Lung (tissue), 11 donors: ENCODE measurements at regions not wholly inside any gene's neighbourhood (a gene's known extent, or its start where the extent isn't known, plus 50 kb on each side); places are given as distances from the start of the nearest gene placed in this dataset.

Experiments used
- ATAC-seq: fragments of 200-7000 bp; cut with Tn5 transposase; one replicate; pipeline ENCODE4 v1.9.1; 2020; ENCODE audit warnings: moderate number of reproducible peaks; ENCODE audit not compliant: insufficient read depth, low FRiP score
- DNase-seq, 3 donors: peaks; one replicate each; pipeline ENCODE4 v3.0.0-alpha.2; 2013 to 2017
- H3K27ac ChIP-seq, 2 donors: one replicate each; pipeline ENCODE4 v1.5.1; 2013; ENCODE audit warnings: mild to moderate bottlenecking in 2 of 2, moderate library complexity in 2 of 2, control low read depth in 1 of 2, inconsistent platforms in 1 of 2, low read depth in 1 of 2, low read length in 1 of 2
- H3K27me3 ChIP-seq, 3 donors: one replicate each; pipeline ENCODE4 v1.5.1; 2013; ENCODE audit warnings: low read length in 2 of 3; ENCODE audit not compliant: control insufficient read depth in 3 of 3, insufficient read depth in 3 of 3
- H3K36me3 ChIP-seq, 4 donors: one replicate each; pipeline ENCODE4 v1.5.1; 2013; ENCODE audit warnings: low read length in 4 of 4, mild to moderate bottlenecking in 1 of 4, moderate library complexity in 1 of 4; ENCODE audit not compliant: control insufficient read depth in 4 of 4, insufficient read depth in 4 of 4
- H3K4me1 ChIP-seq, 5 donors: one replicate each; pipeline ENCODE4 v1.5.1; 2013; ENCODE audit warnings: low read length in 5 of 5, mild to moderate bottlenecking in 2 of 5, moderate library complexity in 1 of 5; ENCODE audit not compliant: control insufficient read depth in 5 of 5, insufficient read depth in 5 of 5
- H3K4me3 ChIP-seq: one replicate; pipeline ENCODE4 v1.5.1; 2013; ENCODE audit warnings: mild to moderate bottlenecking, control low read depth, moderate library complexity
- H3K9ac ChIP-seq, 2 donors: one replicate each; pipeline ENCODE4 v1.5.1; 2013; ENCODE audit warnings: low read length in 2 of 2, control low read depth in 1 of 2; ENCODE audit not compliant: insufficient read depth in 1 of 2
- H3K9me3 ChIP-seq, 4 donors: one replicate each; pipeline ENCODE4 v1.5.1; 2013; ENCODE audit warnings: low read length in 3 of 4, mild to moderate bottlenecking in 1 of 4, moderate library complexity in 1 of 4; ENCODE audit not compliant: control insufficient read depth in 4 of 4, insufficient read depth in 3 of 4
- WGBS, 2 donors: extraction: QIAGEN DNeasy Blood & Tissue Kit; methylation state at CpG; one replicate each; pipeline ENCODE4 v1.1.7; 2013; 5-methylcytosine and 5-hydroxymethylcytosine counted together
- TF ChIP-seq, protein P1 (sequence below): IDR thresholded peaks from 2 replicates; pipeline ENCODE4 v1.5.1; 2012; ENCODE audit warnings: mild to moderate bottlenecking; ENCODE audit errors: control extremely low read depth, extremely low read depth
- donor health status: control.
- donor health status: control.
- donor health status: Bipolar disorder and iron deficiency.
- donor health status: healthy.
- donor health status: DM: yes; HTN: yes; CAD: no.

DNA sequence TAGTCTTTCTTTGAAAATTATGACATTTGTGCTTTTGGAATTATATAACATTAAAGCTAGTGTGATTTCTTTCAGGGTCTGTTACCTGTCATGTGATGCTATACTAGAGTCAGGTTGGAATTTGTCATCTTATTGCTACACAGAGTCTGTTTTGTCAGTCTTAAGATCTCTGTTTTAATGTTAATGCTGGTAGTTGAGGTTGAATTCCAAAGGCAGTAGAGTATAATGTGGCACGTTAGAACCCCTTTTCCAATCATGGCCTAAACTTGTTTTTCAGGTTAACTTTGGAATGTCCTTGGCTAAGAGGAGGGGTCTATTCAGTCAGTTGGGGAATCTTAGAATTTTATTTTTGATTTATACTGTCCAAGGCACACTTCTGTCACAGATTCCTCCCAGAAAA lies 258.5 kb downstream of the PABPC4L start:
- H3K27me3 ChIP-seq, result no peaks in the 10 kb centered on the region
- ATAC-seq (no peak), DNase-seq (no peak)
- H3K4me3 ChIP-seq, result no peak overlapping the region
- no peaks in the 10 kb centered on the region for H3K4me1 ChIP-seq
- no peak overlapping the region for H3K9ac ChIP-seq
- no peaks in the 10 kb centered on the region for H3K36me3 ChIP-seq
- TF ChIP-seq, protein P1, sequence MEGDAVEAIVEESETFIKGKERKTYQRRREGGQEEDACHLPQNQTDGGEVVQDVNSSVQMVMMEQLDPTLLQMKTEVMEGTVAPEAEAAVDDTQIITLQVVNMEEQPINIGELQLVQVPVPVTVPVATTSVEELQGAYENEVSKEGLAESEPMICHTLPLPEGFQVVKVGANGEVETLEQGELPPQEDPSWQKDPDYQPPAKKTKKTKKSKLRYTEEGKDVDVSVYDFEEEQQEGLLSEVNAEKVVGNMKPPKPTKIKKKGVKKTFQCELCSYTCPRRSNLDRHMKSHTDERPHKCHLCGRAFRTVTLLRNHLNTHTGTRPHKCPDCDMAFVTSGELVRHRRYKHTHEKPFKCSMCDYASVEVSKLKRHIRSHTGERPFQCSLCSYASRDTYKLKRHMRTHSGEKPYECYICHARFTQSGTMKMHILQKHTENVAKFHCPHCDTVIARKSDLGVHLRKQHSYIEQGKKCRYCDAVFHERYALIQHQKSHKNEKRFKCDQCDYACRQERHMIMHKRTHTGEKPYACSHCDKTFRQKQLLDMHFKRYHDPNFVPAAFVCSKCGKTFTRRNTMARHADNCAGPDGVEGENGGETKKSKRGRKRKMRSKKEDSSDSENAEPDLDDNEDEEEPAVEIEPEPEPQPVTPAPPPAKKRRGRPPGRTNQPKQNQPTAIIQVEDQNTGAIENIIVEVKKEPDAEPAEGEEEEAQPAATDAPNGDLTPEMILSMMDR, result no peak
- no peak overlapping the region for H3K27ac ChIP-seq
- H3K9me3 ChIP-seq, result no peaks in the 10 kb centered on the region
- 50 to 67% methylated on average over 1 of the region's 1 CpG for WGBS, 2 donors

DNA sequence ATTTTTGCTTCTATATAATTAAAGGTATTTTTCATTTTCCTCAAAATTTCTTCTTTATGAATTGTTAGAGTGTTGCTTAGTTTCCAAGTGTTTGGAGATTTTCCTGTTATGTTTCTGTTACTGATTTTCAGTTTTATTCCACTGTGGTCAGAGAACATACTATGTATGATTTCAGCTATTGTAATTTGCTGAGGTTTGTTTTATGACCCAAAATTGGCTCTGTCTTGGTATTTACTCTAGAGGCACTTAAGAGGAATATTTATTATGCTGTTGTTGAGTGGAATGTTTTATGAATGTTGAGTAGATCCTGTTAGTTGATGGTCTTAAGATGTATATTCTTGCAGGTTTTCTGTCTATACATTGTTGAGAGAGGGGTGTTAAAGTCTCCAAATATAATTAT lies 263.5 kb downstream of the PABPC4L start:
- no peaks in the 10 kb centered on the region for H3K27me3 ChIP-seq
- no peaks in the 10 kb centered on the region for H3K36me3 ChIP-seq
- no peak for ATAC-seq
- no peak for DNase-seq
- TF ChIP-seq, protein P1, result no peak
- no peak overlapping the region for H3K27ac ChIP-seq
- H3K9ac ChIP-seq, result no peak overlapping the region
- no peak overlapping the region for H3K4me3 ChIP-seq
- no peaks in the 10 kb centered on the region for H3K4me1 ChIP-seq
- no peaks in the 10 kb centered on the region for H3K9me3 ChIP-seq

DNA sequence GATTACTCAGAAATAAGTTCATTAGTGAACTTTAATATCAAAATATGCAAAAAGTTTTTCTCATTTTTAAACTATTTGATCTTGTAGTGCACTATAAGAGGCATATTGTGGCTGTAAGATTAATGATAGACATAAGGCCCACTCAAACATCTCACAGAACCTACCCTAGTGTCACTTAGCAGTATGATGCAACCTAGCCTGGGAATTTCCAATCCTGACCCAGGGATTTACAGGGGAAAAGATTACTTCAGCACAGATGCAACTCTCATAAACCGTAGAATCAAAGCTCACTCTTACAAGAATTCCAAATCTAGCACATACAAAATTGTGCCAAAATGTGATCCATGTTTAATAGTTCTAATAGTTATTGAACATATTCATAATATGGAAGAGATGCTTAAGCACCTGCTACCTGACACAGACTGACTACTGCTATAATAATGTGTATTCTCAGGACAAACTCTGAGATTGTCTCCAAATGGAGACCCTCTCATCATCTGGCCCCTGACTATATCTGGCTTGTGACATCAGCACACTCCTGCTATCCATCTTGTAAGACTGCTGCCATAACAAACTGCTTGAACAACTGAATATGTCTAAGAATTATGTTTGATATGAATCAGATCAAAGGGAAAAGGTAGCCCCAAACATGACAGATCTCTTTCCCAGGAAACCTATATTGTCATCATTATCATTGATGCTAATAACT lies 271.9 kb downstream of the PABPC4L start:
- TF ChIP-seq, protein P1, result no peak
- H3K9me3 ChIP-seq, result no peaks in the 10 kb centered on the region
- H3K4me1 ChIP-seq, result no peaks in the 10 kb centered on the region
- H3K27ac ChIP-seq, result no peak overlapping the region
- no peaks in the 10 kb centered on the region for H3K27me3 ChIP-seq
- no peak for ATAC-seq
- H3K9ac ChIP-seq, result no peak overlapping the region
- DNase-seq, result no peak
- H3K36me3 ChIP-seq, result no peaks in the 10 kb centered on the region
- no peak overlapping the region for H3K4me3 ChIP-seq
- WGBS, 2 donors, result 81 to 93% methylated on average over 1 of the region's 1 CpG
